GM18498 (cell line): ENCODE measurements at regions not wholly inside any gene's neighbourhood (a gene's known extent, or its start where the extent isn't known, plus 50 kb on each side); places are given as distances from the start of the nearest gene placed in this dataset.
"Not testable (repeated sequence)": the region's sequence is repeated elsewhere in the genome, so short reads cannot be mapped to it uniquely, and the experiment has no call there.

ENCODE experiments used
- ATAC-seq: cut with Tn5 transposase; IDR thresholded peaks from one replicate; pipeline ENCODE4 v1.9.1; 2021; ENCODE audit warnings: mild to moderate bottlenecking, moderate library complexity; ENCODE audit not compliant: unreplicated experiment

GRCh38 chr3:144868506-144868905, 896.9 kb downstream of the DIPK2A start:
- no peak for ATAC-seq

GRCh38 chr3:144873066-144873465, 901.4 kb downstream of the DIPK2A start:
- ATAC-seq = no peak

GRCh38 chr3:144875211-144875610, 903.6 kb downstream of the DIPK2A start:
- ATAC-seq = no peak

GRCh38 chr3:144877356-144877755, 905.7 kb downstream of the DIPK2A start:
- no peak for ATAC-seq

GRCh38 chr3:144879701-144880100, 908.1 kb downstream of the DIPK2A start:
- ATAC-seq = no peak

- no peak for ATAC-seq
Observed at GRCh38 chr3:144893980-144894379, 922.4 kb downstream of the DIPK2A start.

GRCh38 chr3:144894576-144894975, 923.0 kb downstream of the DIPK2A start:
- no peak for ATAC-seq

GRCh38 chr3:144900366-144900765, 928.7 kb downstream of the DIPK2A start:
- ATAC-seq = no peak

- ATAC-seq = not testable (repeated sequence)
Observed at GRCh38 chr3:144907581-144907980, 936.0 kb downstream of the DIPK2A start.

GRCh38 chr3:144912968-144913367, 941.3 kb downstream of the DIPK2A start:
- no peak for ATAC-seq

- ATAC-seq = no peak
Observed at GRCh38 chr3:144915202-144915601, 943.6 kb downstream of the DIPK2A start.

GRCh38 chr3:144921710-144922109, 950.1 kb downstream of the DIPK2A start:
- no peak for ATAC-seq

GRCh38 chr3:144923046-144923775, 951.6 kb downstream of the DIPK2A start:
- ATAC-seq = no peak

GRCh38 chr3:144930431-144930830, 958.8 kb downstream of the DIPK2A start:
- ATAC-seq = no peak

- no peak for ATAC-seq
Observed at GRCh38 chr3:144931590-144931989, 960.0 kb downstream of the DIPK2A start.

- ATAC-seq = no peak
Observed at GRCh38 chr3:144942093-144942837, 970.6 kb downstream of the DIPK2A start.

- no peak for ATAC-seq
Observed at GRCh38 chr3:144942838-144943197, 971.2 kb downstream of the DIPK2A start.

GRCh38 chr3:144947895-144948294, 976.3 kb downstream of the DIPK2A start:
- no peak for ATAC-seq

- no peak for ATAC-seq
Observed at GRCh38 chr3:144948711-144949110, 977.1 kb downstream of the DIPK2A start.

GRCh38 chr3:144953959-144954358, 982.3 kb downstream of the DIPK2A start:
- ATAC-seq = no peak

GRCh38 chr3:144957398-144958101, 985.9 kb downstream of the DIPK2A start:
- ATAC-seq = no peak

- ATAC-seq = no peak
Observed at GRCh38 chr3:144963810-144964209, 992.2 kb downstream of the DIPK2A start.
